HEK293 (cell line): ENCODE measurements at regions not wholly inside any gene's neighbourhood (a gene's known extent, or its start where the extent isn't known, plus 50 kb on each side); places are given as distances from the start of the nearest gene placed in this dataset.

ENCODE experiments used
- CTCF ChIP-seq: fragments of 450-650 bp; formaldehyde crosslinking; IDR thresholded peaks from 2 replicates; pipeline ENCODE4 v1.5.1; 2016; ENCODE audit warnings: missing biosample characterization, missing genetic modification characterization
- MYNN ChIP-seq: fragments of 450-650 bp; formaldehyde crosslinking; IDR thresholded peaks from 2 replicates; pipeline ENCODE4 v1.5.1; 2016; ENCODE audit warnings: missing biosample characterization, missing genetic modification characterization, borderline replicate concordance
- PBX3 ChIP-seq: sonication (generic); formaldehyde crosslinking; IDR thresholded peaks from 2 replicates; pipeline ENCODE4 v1.8.1; 2022; ENCODE audit warnings: mild to moderate bottlenecking, moderate library complexity, missing genetic modification reagents
- REST ChIP-seq: fragments of 450-650 bp; formaldehyde crosslinking; IDR thresholded peaks from 2 replicates; pipeline ENCODE4 v1.5.1; 2016; ENCODE audit warnings: missing biosample characterization, missing genetic modification characterization
- SETDB1 ChIP-seq: IDR thresholded peaks from one replicate; pipeline ENCODE4 v1.6.1; 2017; ENCODE audit warnings: mild to moderate bottlenecking, low read length, moderate library complexity, mixed read lengths; ENCODE audit not compliant: insufficient read length
- ZFP41 ChIP-seq: fragments of 450-650 bp; formaldehyde crosslinking; IDR thresholded peaks from 2 replicates; pipeline ENCODE4 v1.5.1; 2016; ENCODE audit warnings: missing biosample characterization, missing genetic modification characterization, borderline replicate concordance
- ZNF26 ChIP-seq: fragments of 450-650 bp; formaldehyde crosslinking; IDR thresholded peaks from 2 replicates; pipeline ENCODE4 v1.5.1; 2016; ENCODE audit warnings: missing biosample characterization, missing genetic modification characterization
- ZNF302 ChIP-seq: fragments of 450-650 bp; formaldehyde crosslinking; IDR thresholded peaks from 2 replicates; pipeline ENCODE4 v1.5.1; 2016; ENCODE audit warnings: missing biosample characterization, missing genetic modification characterization, low read depth
- ZNF48 ChIP-seq: fragments of 450-650 bp; formaldehyde crosslinking; IDR thresholded peaks from 2 replicates; pipeline ENCODE4 v1.5.1; 2016; ENCODE audit warnings: missing biosample characterization, missing genetic modification characterization
- ZNF544 ChIP-seq: fragments of 450-650 bp; formaldehyde crosslinking; IDR thresholded peaks from 2 replicates; pipeline ENCODE4 v1.5.0; 2017; ENCODE audit warnings: missing biosample characterization, missing genetic modification characterization
- ZNF561 ChIP-seq: fragments of 450-650 bp; IDR thresholded peaks from 2 replicates; pipeline ENCODE4 v1.5.1; 2018; ENCODE audit warnings: missing biosample characterization, missing genetic modification characterization, borderline replicate concordance
- ZNF785 ChIP-seq: fragments of 450-650 bp; formaldehyde crosslinking; IDR thresholded peaks from 2 replicates; pipeline ENCODE4 v1.5.1; 2016; ENCODE audit warnings: missing biosample characterization, missing genetic modification characterization
- ZXDB ChIP-seq: fragments of 450-650 bp; formaldehyde crosslinking; IDR thresholded peaks from 2 replicates; pipeline ENCODE4 v1.5.1; 2016; ENCODE audit warnings: missing biosample characterization, missing genetic modification characterization

- no peak for TF ChIP-seq ZNF48
- TF ChIP-seq ZNF26 (tag by site-specific recombination) = no peak
- TF ChIP-seq MYNN (tag by site-specific recombination) = no peak
- no peak for TF ChIP-seq ZNF544 (tag by site-specific recombination)
- no peak for TF ChIP-seq ZFP41 (tag by site-specific recombination)
- TF ChIP-seq PBX3 (CRISPR knock-in tag) = no peak
- TF ChIP-seq CTCF (tag by site-specific recombination) = no peak
- no peak for TF ChIP-seq SETDB1
- TF ChIP-seq ZNF561 (tag by site-specific recombination) = no peak
- no peak for TF ChIP-seq ZNF785 (tag by site-specific recombination)
- no peak for TF ChIP-seq ZNF302 (tag by site-specific recombination)
- no peak for TF ChIP-seq REST
- TF ChIP-seq ZXDB = no peak
Observed at GRCh38 chr2:2389215-2389614, 58.1 kb upstream of the MYT1L start.
